HUES6 (cell line): ENCODE measurements at regions not wholly inside any gene's neighbourhood (a gene's known extent, or its start where the extent isn't known, plus 50 kb on each side); places are given as distances from the start of the nearest gene placed in this dataset.

Experiments
- H3K27ac ChIP-seq: 2 replicates; pipeline ENCODE4 v1.7.0; 2013; ENCODE audit warnings: low read depth, mild to moderate bottlenecking, low read length, inconsistent platforms
- H3K27me3 ChIP-seq: 2 replicates; pipeline ENCODE4 v1.6.1; 2013; ENCODE audit warnings: low read length; ENCODE audit not compliant: control insufficient read depth, insufficient read depth
- H3K36me3 ChIP-seq: 2 replicates; pipeline ENCODE4 v1.6.1; 2013; ENCODE audit warnings: low read length; ENCODE audit not compliant: control insufficient read depth, insufficient read depth
- H3K4me1 ChIP-seq: 2 replicates; pipeline ENCODE4 v1.6.1; 2013; ENCODE audit warnings: low read length; ENCODE audit not compliant: control insufficient read depth, insufficient read depth
- H3K4me3 ChIP-seq: 2 replicates; pipeline ENCODE4 v1.5.1; 2013; ENCODE audit warnings: low read depth, low read length
- H3K9ac ChIP-seq: one replicate; pipeline ENCODE4 v1.6.1; 2013; ENCODE audit warnings: mild to moderate bottlenecking, low read length
- H3K9me3 ChIP-seq: 2 replicates; pipeline ENCODE4 v1.6.1; 2013; ENCODE audit warnings: low read depth, low read length; ENCODE audit not compliant: control insufficient read depth, insufficient read depth

DNA sequence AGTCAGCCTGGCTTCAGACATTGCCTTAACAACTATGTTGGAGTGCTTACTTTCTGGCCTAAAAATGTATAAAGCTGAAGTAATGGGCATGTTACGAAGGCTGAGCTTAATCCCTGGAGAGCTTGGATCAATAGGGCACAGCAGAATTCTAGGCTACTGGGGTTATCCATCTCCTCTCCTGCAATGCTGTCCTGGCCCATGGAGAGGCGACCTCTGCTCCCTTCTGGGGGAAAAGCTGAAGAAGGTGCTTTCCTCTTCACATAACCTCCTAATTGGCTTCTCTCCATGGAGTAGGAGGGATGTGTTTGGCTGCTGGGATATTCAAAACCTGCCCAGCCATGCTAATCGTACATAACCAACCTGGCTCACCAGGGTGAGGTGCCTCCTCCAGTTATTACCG, 403.5 kb downstream of the DMRT2 start:
- no peak overlapping the region for H3K4me3 ChIP-seq
- H3K27me3 ChIP-seq = no peaks in the 10 kb centered on the region
- H3K4me1 ChIP-seq = no peaks in the 10 kb centered on the region
- H3K36me3 ChIP-seq = no peaks in the 10 kb centered on the region
- H3K27ac ChIP-seq = no peak overlapping the region
- H3K9me3 ChIP-seq = no peaks in the 10 kb centered on the region
- H3K9ac ChIP-seq = no peak overlapping the region

DNA sequence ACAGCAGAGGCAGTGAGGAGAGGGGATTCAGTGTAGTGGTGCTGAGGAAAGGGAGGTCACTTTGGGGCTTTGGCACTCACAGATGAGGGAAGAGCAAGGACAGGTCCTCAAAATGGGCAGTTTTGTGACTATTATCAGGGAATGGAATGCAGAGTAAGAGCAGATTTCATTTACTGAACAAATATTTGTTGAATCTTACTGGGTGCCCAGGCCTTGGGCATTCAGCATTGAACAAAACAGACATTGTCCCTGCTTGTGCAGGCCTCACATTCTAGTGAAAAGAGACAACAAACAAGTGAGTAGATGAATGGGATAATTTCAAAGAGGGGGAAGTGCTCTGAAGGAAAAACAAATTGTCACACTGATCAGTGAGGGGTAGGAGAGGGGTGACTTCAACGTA, 404.1 kb downstream of the DMRT2 start:
- H3K4me1 ChIP-seq = no peaks in the 10 kb centered on the region
- H3K4me3 ChIP-seq = no peak overlapping the region
- no peak overlapping the region for H3K27ac ChIP-seq
- no peaks in the 10 kb centered on the region for H3K9me3 ChIP-seq
- no peaks in the 10 kb centered on the region for H3K27me3 ChIP-seq
- no peak overlapping the region for H3K9ac ChIP-seq
- H3K36me3 ChIP-seq = no peaks in the 10 kb centered on the region

DNA sequence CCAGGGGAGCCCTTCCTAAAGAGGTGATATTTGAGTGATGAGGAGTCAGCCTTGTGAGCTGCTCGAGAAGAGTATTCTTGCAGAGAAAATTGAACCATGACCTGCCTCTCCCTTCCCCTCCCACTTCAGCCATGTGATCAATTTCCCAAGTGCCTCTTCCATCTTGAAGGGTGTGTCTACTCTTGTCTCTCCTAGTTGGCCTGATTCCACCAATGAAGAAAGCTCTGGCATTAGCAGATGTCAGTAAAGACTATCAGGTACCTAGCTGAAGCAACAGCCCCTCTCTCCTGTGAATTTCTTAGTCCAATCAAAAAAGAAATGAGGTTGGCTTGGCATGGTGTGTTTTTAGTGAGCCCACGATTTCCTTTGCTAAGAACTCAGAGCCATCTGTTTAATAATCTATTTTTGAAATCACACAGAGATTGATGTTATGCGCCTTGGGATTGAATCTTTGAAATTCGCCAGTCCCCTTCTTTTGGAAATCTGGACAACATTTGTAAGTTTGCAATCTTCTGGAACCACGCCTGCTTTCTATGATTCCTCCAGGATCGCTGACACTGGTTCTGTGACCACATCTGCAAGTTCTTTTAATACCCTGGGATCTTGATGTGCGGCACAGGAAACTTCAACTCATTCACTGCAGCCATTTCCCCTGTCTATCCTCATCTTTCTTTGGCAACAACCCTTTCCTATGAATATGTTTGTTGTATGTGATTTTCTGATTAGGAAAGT, 404.6 kb downstream of the DMRT2 start:
- Histone ChIP-seq H3K4me3 (no peak overlapping the region), H3K9me3 (no peaks in the 10 kb centered on the region), H3K27me3 (no peaks in the 10 kb centered on the region), H3K36me3 (no peaks in the 10 kb centered on the region), H3K9ac (no peak overlapping the region), H3K4me1 (no peaks in the 10 kb centered on the region), H3K27ac (no peak overlapping the region)

DNA sequence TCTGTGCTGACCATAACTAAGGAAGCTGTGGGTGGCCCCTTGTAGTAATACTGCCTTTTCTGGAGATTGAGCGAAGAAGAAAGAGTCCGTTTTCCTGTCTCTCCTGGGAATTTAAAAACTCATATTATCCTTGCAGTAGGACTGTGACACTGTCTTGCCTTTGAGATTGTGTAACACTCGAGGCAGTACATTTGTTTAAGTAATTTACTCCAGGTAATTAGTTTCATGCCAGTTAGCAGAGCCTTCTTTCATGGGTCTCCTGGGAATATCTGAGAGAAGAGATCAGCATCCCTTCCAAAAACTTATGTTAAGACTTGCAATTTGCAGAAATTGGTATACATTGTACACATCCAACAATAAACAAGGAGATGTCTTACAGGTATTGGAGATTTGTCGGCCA, 405.6 kb downstream of the DMRT2 start:
- H3K27me3 ChIP-seq = no peaks in the 10 kb centered on the region
- H3K36me3 ChIP-seq = no peaks in the 10 kb centered on the region
- H3K9me3 ChIP-seq = no peaks in the 10 kb centered on the region

DNA sequence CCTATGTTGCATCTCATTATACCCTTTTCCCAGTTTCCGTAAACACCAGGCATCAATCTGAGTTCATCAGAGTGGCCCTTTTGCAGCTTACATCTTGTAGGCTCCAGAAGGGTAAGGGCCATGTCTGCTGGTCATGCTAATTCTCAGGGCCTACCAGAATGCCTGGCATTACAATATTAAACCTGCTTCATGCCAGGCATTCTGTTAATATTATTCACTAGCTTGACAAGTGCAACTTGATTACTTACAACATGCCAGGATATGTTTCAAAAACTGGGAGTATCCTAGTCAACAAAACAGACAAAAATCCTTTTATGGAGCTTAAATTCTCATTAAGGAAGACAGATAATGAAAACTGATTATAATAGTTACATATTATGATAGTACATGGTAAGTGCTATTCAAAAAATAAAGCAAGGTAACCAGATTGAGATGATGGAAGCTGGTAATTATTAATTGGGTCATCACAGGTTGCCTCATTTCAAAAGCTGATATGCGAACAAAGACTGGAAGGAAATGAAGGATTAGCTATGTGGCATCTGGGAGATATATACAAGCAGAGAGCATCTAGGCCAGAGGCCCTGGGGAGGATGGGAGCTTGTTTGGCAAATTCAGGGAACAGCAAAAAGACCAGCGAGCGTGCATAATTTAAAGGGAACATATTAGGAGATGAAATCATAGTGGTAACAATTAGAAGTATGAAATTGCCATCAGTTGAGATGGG, 406.3 kb downstream of the DMRT2 start:
- Histone ChIP-seq H3K4me3 (no peak overlapping the region), H3K9ac (no peak overlapping the region), H3K36me3 (no peaks in the 10 kb centered on the region), H3K27me3 (no peaks in the 10 kb centered on the region), H3K27ac (no peak overlapping the region), H3K9me3 (no peaks in the 10 kb centered on the region), H3K4me1 (no peaks in the 10 kb centered on the region)

More for the DNA sequence above, 405.6 kb downstream of the DMRT2 start:
- H3K4me1 ChIP-seq = no peaks in the 10 kb centered on the region
- no peak overlapping the region for H3K4me3 ChIP-seq
- H3K27ac ChIP-seq = no peak overlapping the region
- no peak overlapping the region for H3K9ac ChIP-seq

DNA sequence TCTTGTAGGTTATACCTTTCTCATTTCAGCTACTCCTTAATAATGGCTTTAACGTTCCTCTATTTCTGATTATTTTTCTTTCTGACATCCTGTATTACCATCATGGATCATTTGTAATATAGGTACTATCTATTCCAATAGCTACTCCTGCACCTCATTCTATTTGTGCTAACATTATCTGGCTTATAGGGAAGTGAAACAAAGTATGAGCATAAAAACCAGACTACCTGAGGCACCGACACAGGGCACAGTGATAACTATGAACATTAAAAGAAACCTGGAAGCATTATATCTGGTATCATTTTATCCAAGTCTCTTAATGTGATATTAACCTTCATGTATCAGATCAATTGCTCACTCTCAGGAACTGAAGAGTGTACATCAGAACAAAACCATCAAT, 407.3 kb downstream of the DMRT2 start:
- Histone ChIP-seq H3K27me3 (no peaks in the 10 kb centered on the region), H3K9ac (no peak overlapping the region), H3K27ac (no peak overlapping the region), H3K9me3 (no peaks in the 10 kb centered on the region), H3K36me3 (no peaks in the 10 kb centered on the region), H3K4me1 (no peaks in the 10 kb centered on the region), H3K4me3 (no peak overlapping the region)

DNA sequence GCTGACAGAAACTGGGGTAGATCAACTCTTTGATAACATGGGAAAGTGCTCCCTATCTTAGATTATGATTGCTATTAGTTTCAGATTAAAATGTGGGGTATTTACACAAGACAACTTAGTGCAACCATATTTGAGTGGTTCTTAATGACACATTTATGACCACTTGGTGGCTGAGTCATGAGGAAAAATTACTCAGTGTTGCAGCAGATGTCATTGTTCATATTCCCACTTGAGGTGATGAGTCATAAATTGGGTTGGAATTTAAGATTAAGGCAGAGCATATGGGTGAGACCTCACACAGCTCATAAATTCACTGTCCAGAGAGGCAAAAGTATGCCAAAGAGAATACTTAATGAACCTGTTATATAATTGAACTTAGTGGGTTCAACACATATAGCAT, 408.3 kb downstream of the DMRT2 start:
- Histone ChIP-seq H3K27me3 (no peaks in the 10 kb centered on the region), H3K36me3 (no peaks in the 10 kb centered on the region), H3K4me1 (0 out of 2 replicates have a peak, but pooled peaks cover under 1% of the 10 kb centered on the region), H3K4me3 (no peak overlapping the region), H3K9me3 (no peaks in the 10 kb centered on the region), H3K27ac (no peak overlapping the region), H3K9ac (no peak overlapping the region)

DNA sequence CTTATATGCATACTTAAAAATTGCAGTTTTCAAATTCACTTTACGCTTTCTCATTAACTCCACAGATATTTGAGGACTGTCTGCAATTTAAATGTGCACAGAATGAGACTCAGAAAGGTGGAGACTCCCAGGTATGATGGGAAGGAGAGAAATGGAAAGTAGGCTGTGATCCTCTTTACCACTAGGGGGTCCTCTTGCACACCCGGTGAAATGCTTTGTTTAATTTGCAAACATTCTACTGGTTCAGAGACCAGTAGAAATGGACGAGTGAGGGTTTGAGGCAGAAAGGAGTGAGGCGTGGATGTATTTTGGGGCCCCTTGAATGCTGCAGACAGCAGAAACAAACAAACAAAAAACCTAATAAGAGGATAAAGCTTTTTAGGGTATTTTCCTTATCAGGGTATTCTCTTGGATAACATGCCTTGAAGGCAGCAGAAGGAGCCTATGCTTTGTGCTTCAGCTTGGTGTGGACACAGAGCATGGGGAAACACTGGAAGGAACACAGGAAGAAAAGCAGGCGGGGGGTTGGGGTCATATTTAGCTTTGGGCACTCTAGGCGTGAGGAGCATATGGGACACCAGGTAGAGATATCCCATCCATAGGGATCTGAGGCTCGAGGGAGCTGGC, 410.1 kb downstream of the DMRT2 start:
- Histone ChIP-seq H3K36me3 (no peaks in the 10 kb centered on the region), H3K4me3 (no peak overlapping the region), H3K27ac (no peak overlapping the region), H3K4me1 (0 out of 2 replicates have a peak, but pooled peaks cover 6% of the 10 kb centered on the region), H3K9me3 (no peaks in the 10 kb centered on the region), H3K9ac (no peak overlapping the region), H3K27me3 (no peaks in the 10 kb centered on the region)

DNA sequence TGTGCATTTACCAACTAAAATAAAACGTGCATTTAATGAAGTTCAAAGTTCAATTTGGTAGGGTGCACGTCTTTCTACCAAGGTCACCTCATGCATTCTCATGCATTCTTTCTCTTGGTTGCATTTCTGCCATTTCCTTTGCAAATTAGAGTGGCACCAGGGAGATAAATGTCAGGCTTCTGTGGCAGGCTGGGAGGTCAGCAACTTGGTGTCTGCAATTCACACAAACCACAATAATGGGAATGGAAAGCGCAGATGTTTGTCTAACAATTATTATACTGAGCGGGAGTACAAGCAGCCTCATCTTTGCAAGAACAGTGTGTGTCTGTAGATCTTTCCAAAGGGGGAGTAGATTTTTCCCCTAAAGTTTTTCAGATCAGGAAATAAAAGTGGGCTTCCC, 411.7 kb downstream of the DMRT2 start:
- H3K4me3 ChIP-seq = no peak overlapping the region
- no peaks in the 10 kb centered on the region for H3K27me3 ChIP-seq
- H3K4me1 ChIP-seq = 0 out of 2 replicates have a peak, but pooled peaks cover 6% of the 10 kb centered on the region
- no peaks in the 10 kb centered on the region for H3K36me3 ChIP-seq
- H3K9me3 ChIP-seq = no peaks in the 10 kb centered on the region
- no peak overlapping the region for H3K27ac ChIP-seq
- no peak overlapping the region for H3K9ac ChIP-seq

DNA sequence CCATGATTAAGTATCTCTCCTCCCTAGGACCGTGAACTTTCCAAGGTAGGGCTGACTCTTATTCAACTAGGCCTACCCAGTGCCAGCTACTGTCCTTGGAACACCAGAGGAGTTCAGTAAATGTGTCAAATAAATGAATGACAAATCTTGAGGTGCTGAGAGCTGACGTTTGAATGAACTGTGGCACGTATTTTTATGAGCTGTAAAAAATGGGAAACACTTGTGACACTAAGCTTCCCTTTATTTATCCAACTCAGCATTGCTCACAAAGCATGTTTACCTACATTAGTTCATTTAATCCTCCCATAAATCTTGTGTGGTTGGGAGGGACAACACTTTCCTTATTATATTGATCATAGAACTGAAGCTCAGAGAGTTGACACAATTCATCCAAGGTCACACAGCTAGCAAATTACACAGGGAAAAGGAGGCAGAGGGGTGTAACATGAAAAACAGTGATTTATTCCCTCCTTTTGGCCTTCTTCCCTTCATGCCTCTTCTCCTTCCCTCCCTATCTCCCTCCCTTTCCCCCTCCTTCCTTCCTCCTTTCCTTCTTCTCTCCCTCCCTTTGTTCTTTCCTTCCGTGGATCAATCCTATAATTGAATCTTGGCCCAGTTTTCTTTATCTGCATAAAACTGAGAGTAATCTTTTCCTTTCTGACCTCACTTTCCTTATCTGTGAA, 412.6 kb downstream of the DMRT2 start:
- Histone ChIP-seq H3K36me3 (no peaks in the 10 kb centered on the region), H3K4me3 (no peak overlapping the region), H3K4me1 (0 out of 2 replicates have a peak, but pooled peaks cover 6% of the 10 kb centered on the region), H3K27ac (no peak overlapping the region), H3K27me3 (no peaks in the 10 kb centered on the region), H3K9ac (no peak overlapping the region), H3K9me3 (no peaks in the 10 kb centered on the region)

DNA sequence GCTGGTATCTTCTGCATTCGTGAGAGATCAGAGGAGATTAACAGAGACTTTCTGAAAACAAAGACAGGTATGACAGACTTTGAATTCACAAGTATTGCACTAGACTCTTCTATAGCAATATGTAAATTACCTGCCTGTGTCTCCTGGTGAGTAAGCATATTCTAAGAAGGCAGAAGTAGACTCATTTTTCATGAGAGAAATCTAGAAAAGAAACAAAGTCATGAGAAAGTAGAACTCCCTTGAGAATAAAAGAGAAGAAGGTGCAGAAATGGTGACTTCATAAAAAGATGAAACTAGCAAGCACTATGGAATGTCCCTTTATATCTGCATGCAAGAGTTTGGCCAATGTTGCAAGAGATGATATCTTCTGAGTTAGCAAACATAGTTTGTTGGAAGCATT, 419.8 kb downstream of the DMRT2 start:
- Histone ChIP-seq H3K27ac (no peak overlapping the region), H3K4me1 (no peaks in the 10 kb centered on the region), H3K4me3 (no peak overlapping the region), H3K9ac (no peak overlapping the region), H3K36me3 (no peaks in the 10 kb centered on the region), H3K27me3 (no peaks in the 10 kb centered on the region), H3K9me3 (no peaks in the 10 kb centered on the region)
